ENCODE measurements at regions not wholly inside any gene's neighbourhood (a gene's known extent, or its start where the extent isn't known, plus 50 kb on each side); places are given as distances from the start of the nearest gene placed in this dataset.

- Mint-ChIP-seq H3K4me3 (no peak overlapping the region), H3K4me1 (peaks cover 18% of the 10 kb centered on the region), H3K9me3 (no peaks in the 10 kb centered on the region), H3K27me3 (ENCODE audit: insufficient read depth) (no peaks in the 10 kb centered on the region), H3K36me3 (ENCODE audit: low read depth) (peaks cover 2% of the 10 kb centered on the region), H3K27ac (no peak overlapping the region)
- DNase-seq = no peak
- no peaks in the 10 kb centered on the region for H3K36me3 ChIP-seq (ENCODE audit: control insufficient read depth, insufficient read depth, low read length)
- no peak overlapping the region for H3K4me3 ChIP-seq (ENCODE audit: low read length)
- H3K4me1 ChIP-seq (ENCODE audit: control insufficient read depth, insufficient read depth, low read length) = peaks cover 3% of the 10 kb centered on the region
- TF ChIP-seq CTCF (conservative IDR thresholded peaks at IDR 0.05) = no peak
- H3K27ac ChIP-seq (ENCODE audit: low read depth, low read length) = no peak overlapping the region
- H3K9me3 ChIP-seq (ENCODE audit: control insufficient read depth, low read length) = peaks cover 7% of the 10 kb centered on the region
- no peaks in the 10 kb centered on the region for H3K27me3 ChIP-seq (ENCODE audit: control insufficient read depth, insufficient read depth, low read length, poor library complexity, severe bottlenecking)
- 67 to 94% methylated on average over 1 to 3 of the region's 3 CpGs for WGBS, 2 experiments (ENCODE audit: insufficient coverage in 1 of 2, insufficient read length in 1 of 2)
- no peak overlapping the region for H3K9ac ChIP-seq (ENCODE audit: extremely low read depth, low read length, poor library complexity, severe bottlenecking)
Measured at GRCh38 chr4:71664366-71664765, 119.5 kb downstream of the GC start.

- 94 to 100% methylated on average over 2 of the region's 2 CpGs for WGBS, 2 experiments (ENCODE audit: insufficient coverage in 1 of 2, insufficient read length in 1 of 2)
- H3K9me3 ChIP-seq (ENCODE audit: control insufficient read depth, low read length) = peaks cover 7% of the 10 kb centered on the region
- peaks cover 18% of the 10 kb centered on the region for H3K4me1 Mint-ChIP-seq
- H3K9ac ChIP-seq (ENCODE audit: extremely low read depth, low read length, poor library complexity, severe bottlenecking) = no peak overlapping the region
- no peaks in the 10 kb centered on the region for H3K27me3 Mint-ChIP-seq (ENCODE audit: insufficient read depth)
- no peaks in the 10 kb centered on the region for H3K9me3 Mint-ChIP-seq
- no peaks in the 10 kb centered on the region for H3K27me3 ChIP-seq (ENCODE audit: control insufficient read depth, insufficient read depth, low read length, poor library complexity, severe bottlenecking)
- H3K4me3 Mint-ChIP-seq = no peak overlapping the region
- TF ChIP-seq CTCF (conservative IDR thresholded peaks at IDR 0.05) = no peak
- no peak overlapping the region for H3K27ac Mint-ChIP-seq
- H3K36me3 ChIP-seq (ENCODE audit: control insufficient read depth, insufficient read depth, low read length) = no peaks in the 10 kb centered on the region
- no peaks in the 10 kb centered on the region for H3K36me3 Mint-ChIP-seq (ENCODE audit: low read depth)
- DNase-seq = no peak
- no peak overlapping the region for H3K27ac ChIP-seq (ENCODE audit: low read depth, low read length)
- H3K4me1 ChIP-seq (ENCODE audit: control insufficient read depth, insufficient read depth, low read length) = peaks cover 3% of the 10 kb centered on the region
- H3K4me3 ChIP-seq (ENCODE audit: low read length) = no peak overlapping the region
Measured at GRCh38 chr4:71663780-71664179, 120.1 kb downstream of the GC start.

- Mint-ChIP-seq H3K36me3 (ENCODE audit: low read depth) (peaks cover under 1% of the 10 kb centered on the region), H3K4me1 (peaks cover 20% of the 10 kb centered on the region), H3K27ac (no peak overlapping the region), H3K9me3 (no peaks in the 10 kb centered on the region), H3K4me3 (no peak overlapping the region), H3K27me3 (ENCODE audit: insufficient read depth) (no peaks in the 10 kb centered on the region)
- WGBS, 2 experiments (ENCODE audit: insufficient coverage in 1 of 2, insufficient read length in 1 of 2) = 92% methylated on average over 2 of the region's 2 CpGs; no CpG with 5 or more reads in 1 of the 2 experiments
- H3K36me3 ChIP-seq (ENCODE audit: control insufficient read depth, insufficient read depth, low read length) = no peaks in the 10 kb centered on the region
- H3K4me1 ChIP-seq (ENCODE audit: control insufficient read depth, insufficient read depth, low read length) = no peaks in the 10 kb centered on the region
- TF ChIP-seq CTCF (conservative IDR thresholded peaks at IDR 0.05) = no peak
- DNase-seq = no peak
- no peak overlapping the region for H3K4me3 ChIP-seq (ENCODE audit: low read length)
- H3K9me3 ChIP-seq (ENCODE audit: control insufficient read depth, low read length) = no peaks in the 10 kb centered on the region
- no peak overlapping the region for H3K27ac ChIP-seq (ENCODE audit: low read depth, low read length)
- H3K27me3 ChIP-seq (ENCODE audit: control insufficient read depth, insufficient read depth, low read length, poor library complexity, severe bottlenecking) = no peaks in the 10 kb centered on the region
- H3K9ac ChIP-seq (ENCODE audit: extremely low read depth, low read length, poor library complexity, severe bottlenecking) = no peak overlapping the region
Measured at GRCh38 chr4:71659979-71660378, 123.9 kb downstream of the GC start.
